B cell (primary cell): ENCODE measurements at regions not wholly inside any gene's neighbourhood (a gene's known extent, or its start where the extent isn't known, plus 50 kb on each side); places are given as distances from the start of the nearest gene placed in this dataset.

Source experiments
- ATAC-seq: fragments of 200-7000 bp; cut with Tn5 transposase; one replicate; pipeline ENCODE4 v1.10.0; 2021; ENCODE audit warnings: low read depth, mild to moderate bottlenecking, moderate number of reproducible peaks, moderate library complexity
- CTCF ChIA-PET: fragments of 350-600 bp; sonication (Branson Sonifier 250); formaldehyde crosslinking; loops from one replicate; lab custom pipeline; 2021; ENCODE audit warnings: antibody characterized with exemption, inconsistent platforms; lab: Charles Lee
- POLR2A ChIA-PET: fragments of 350-600 bp; sonication (Branson Sonifier 250); formaldehyde crosslinking; loops from one replicate; lab custom pipeline; 2021; ENCODE audit warnings: antibody characterized with exemption; lab: Charles Lee
- DNase-seq: peaks from one replicate; pipeline ENCODE4 v3.0.0; 2013
- H2AFZ ChIP-seq: 2 replicates; pipeline ENCODE4 v1.6.1; 2012; ENCODE audit warnings: mild to moderate bottlenecking, low read depth, low read length; ENCODE audit not compliant: insufficient read depth, poor library complexity, severe bottlenecking
- H3K27ac ChIP-seq, 2 donors: 1 replicate in 1 of 2; 2 replicates in 1 of 2; pipeline ENCODE4 v1.5.1; 2012 to 2013; ENCODE audit warnings: low read length in 2 of 2, mild to moderate bottlenecking in 2 of 2, moderate library complexity in 1 of 2
- H3K27me3 ChIP-seq, 4 experiments: fragments of 200-600 bp in 1 of 4; sonication (generic) in 1 of 4; replicated peaks in 1 of 4; 1 replicate in 2 of 4; 2 replicates in 2 of 4; pipeline versions ENCODE4 v1.6.1 to v1.7.0; 2013 to 2016; ENCODE audit warnings: low read length in 3 of 4, mild to moderate bottlenecking in 2 of 4, mixed read lengths in 1 of 4, moderate library complexity in 1 of 4; ENCODE audit not compliant: insufficient read depth in 4 of 4, control insufficient read depth in 3 of 4; ENCODE audit errors: control extremely low read depth in 1 of 4
- H3K36me3 ChIP-seq, 2 experiments: replicated peaks in 1 of 2; 1 replicate in 1 of 2; 2 replicates in 1 of 2; pipeline versions ENCODE4 v1.6.1 to v1.7.1; 2013; ENCODE audit warnings: low read length in 1 of 2; ENCODE audit not compliant: insufficient read depth in 2 of 2, control insufficient read depth in 1 of 2; ENCODE audit errors: control extremely low read depth in 1 of 2, extremely low read depth in 1 of 2
- H3K4me1 ChIP-seq, 2 donors: fragments of 200-600 bp in 1 of 2; sonication (generic) in 1 of 2; 1 replicate in 1 of 2; 2 replicates in 1 of 2; pipeline versions ENCODE4 v1.5.1 to v1.6.1; 2013 to 2017; ENCODE audit warnings: low read length in 2 of 2; ENCODE audit not compliant: control insufficient read depth in 2 of 2, insufficient read depth in 2 of 2
- H3K4me2 ChIP-seq: replicated peaks from 2 replicates; pipeline ENCODE3; 2012; ENCODE audit warnings: mild to moderate bottlenecking, low read depth, low read length; ENCODE audit not compliant: poor library complexity, severe bottlenecking
- H3K4me3 ChIP-seq, 5 experiments: fragments of 200-600 bp in 1 of 5; sonication (generic) in 1 of 5; 1 replicate in 3 of 5; 2 replicates in 2 of 5; pipeline versions ENCODE4 v1.5.1 to v1.7.0; 2011 to 2016; ENCODE audit warnings: low read length in 4 of 5, mild to moderate bottlenecking in 4 of 5, low read depth in 2 of 5, control low read depth in 1 of 5, moderate library complexity in 1 of 5; ENCODE audit not compliant: insufficient read depth in 1 of 5; ENCODE audit errors: control extremely low read depth in 1 of 5, extremely low read depth in 1 of 5
- H3K79me2 ChIP-seq: fragments of 200-600 bp; sonication (generic); one replicate; pipeline ENCODE4 v1.6.0; 2016; ENCODE audit warnings: low read length; ENCODE audit not compliant: control insufficient read depth, insufficient read depth
- H3K9ac ChIP-seq: fragments of 200-600 bp; sonication (generic); 2 replicates; pipeline ENCODE4 v1.6.1; 2017; ENCODE audit warnings: mild to moderate bottlenecking, low read length, moderate library complexity
- H3K9me3 ChIP-seq, 3 donors: one replicate each; pipeline versions ENCODE4 v1.6.1 to v1.7.1; 2013; ENCODE audit warnings: low read length in 2 of 3; ENCODE audit not compliant: control insufficient read depth in 2 of 3, insufficient read depth in 1 of 3; ENCODE audit errors: control extremely low read depth in 1 of 3
- H4K20me1 ChIP-seq: 2 replicates; pipeline ENCODE4 v1.6.0; 2012; ENCODE audit warnings: mild to moderate bottlenecking, low read length; ENCODE audit not compliant: insufficient read depth, control insufficient read depth, poor library complexity, severe bottlenecking
- H3K27ac Mint-ChIP-seq: one replicate; pipeline ENCODE4 v1.8.0; 2021; ENCODE audit warnings: mixed read lengths
- H3K27me3 Mint-ChIP-seq: one replicate; pipeline ENCODE4 v1.8.0; 2021; ENCODE audit warnings: mixed read lengths
- H3K4me1 Mint-ChIP-seq: one replicate; pipeline ENCODE4 v1.8.0; 2021; ENCODE audit warnings: mixed read lengths
- H3K4me3 Mint-ChIP-seq: one replicate; pipeline ENCODE4 v1.8.0; 2021; ENCODE audit warnings: mixed read lengths
- H3K9me3 Mint-ChIP-seq: one replicate; pipeline ENCODE4 v1.8.0; 2022; ENCODE audit warnings: mixed read lengths; ENCODE audit not compliant: insufficient read depth
- CTCF ChIP-seq: fragments of 200-600 bp; IDR thresholded peaks from one replicate; pipeline ENCODE4 v1.8.0; 2022; ENCODE audit warnings: antibody characterized with exemption, mild to moderate bottlenecking
- EZH2 ChIP-seq: IDR thresholded peaks from 2 replicates; pipeline ENCODE4 v1.6.1; 2012; ENCODE audit warnings: borderline replicate concordance, low read depth, mild to moderate bottlenecking, moderate library complexity, low read length; ENCODE audit not compliant: insufficient read depth, poor library complexity, severe bottlenecking
- WGBS: methylation state at CpG from one replicate; pipeline ENCODE4 v1.1.5; 2013; ENCODE audit warnings: missing lambda C conversion rate; ENCODE audit not compliant: insufficient coverage; 5-methylcytosine and 5-hydroxymethylcytosine counted together
- intact Hi-C: fragments of 100-400 bp; cut with micrococcal nuclease; formaldehyde crosslinking; loops from one replicate; pipeline ENCODE4 v1.10.0; 2022

- no peaks in the 10 kb centered on the region for H3K27me3 ChIP-seq
- Mint-ChIP-seq H3K4me3 (no peak overlapping the region), H3K4me1 (no peaks in the 10 kb centered on the region), H3K9me3 (peaks cover 2% of the 10 kb centered on the region), H3K27me3 (no peaks in the 10 kb centered on the region), H3K27ac (no peak overlapping the region)
- no peak overlapping the region for H3K4me3 ChIP-seq
- no peaks in the 10 kb centered on the region for H4K20me1 ChIP-seq
- H3K4me1 ChIP-seq, result no peaks in the 10 kb centered on the region
- H3K79me2 ChIP-seq, result no peaks in the 10 kb centered on the region
- no peaks in the 10 kb centered on the region for H3K36me3 ChIP-seq
- ChIA-PET CTCF (no interaction called here), POLR2A (no interaction called here)
- intact Hi-C loops, result no loop called here
- H3K4me2 ChIP-seq, result no peak overlapping the region
- peaks cover 0 to 14% (median 0%) of the 10 kb centered on the region in 3 donors for H3K9me3 ChIP-seq
- H3K27ac ChIP-seq, result no peak overlapping the region
- TF ChIP-seq EZH2 (no peak), CTCF (no peak)
- no peak overlapping the region for H2AFZ ChIP-seq
- no peak overlapping the region for H3K9ac ChIP-seq
- DNase-seq, result no peak
- no peak for ATAC-seq
These were observed 1326.0 kb upstream of the C9orf72 start for GRCh38 chr9:28899267-28899666.

- H3K9ac ChIP-seq, result no peak overlapping the region
- WGBS, result 63% methylated on average over 6 of the region's 6 CpGs
- H3K79me2 ChIP-seq, result no peaks in the 10 kb centered on the region
- no peaks in the 10 kb centered on the region for H3K36me3 ChIP-seq
- H3K4me2 ChIP-seq, result no peak overlapping the region
- H3K9me3 ChIP-seq, result peaks cover 0 to 14% (median 0%) of the 10 kb centered on the region in 3 donors
- H3K4me3 Mint-ChIP-seq, result no peak overlapping the region
- DNase-seq, result no peak
- no peak overlapping the region for H2AFZ ChIP-seq
- H3K4me1 Mint-ChIP-seq, result no peaks in the 10 kb centered on the region
- intact Hi-C loops, result no loop called here
- no peaks in the 10 kb centered on the region for H3K27me3 Mint-ChIP-seq
- no peaks in the 10 kb centered on the region for H3K4me1 ChIP-seq
- H3K27me3 ChIP-seq, result no peaks in the 10 kb centered on the region
- CTCF ChIA-PET, result no interaction called here
- H3K4me3 ChIP-seq, result no peak overlapping the region
- POLR2A ChIA-PET, result no interaction called here
- no peak overlapping the region for H3K27ac ChIP-seq
- H4K20me1 ChIP-seq, result no peaks in the 10 kb centered on the region
- H3K9me3 Mint-ChIP-seq, result peaks cover 2% of the 10 kb centered on the region
- ATAC-seq, result no peak
- no peak for TF ChIP-seq EZH2
- no peak for TF ChIP-seq CTCF
- H3K27ac Mint-ChIP-seq, result no peak overlapping the region
These were observed 1326.6 kb upstream of the C9orf72 start for GRCh38 chr9:28899926-28900325.
